Left renal cortex interstitium (tissue), 4 donors: ENCODE measurements at regions not wholly inside any gene's neighbourhood (a gene's known extent, or its start where the extent isn't known, plus 50 kb on each side); places are given as distances from the start of the nearest gene placed in this dataset.

Source experiments
- DNase-seq, 4 donors: peaks; one replicate each; pipeline ENCODE4 v3.0.0-alpha.2; 2013; ENCODE audit warnings: low read depth in 4 of 4, low spot score in 2 of 4, missing footprints in 1 of 4

DNA sequence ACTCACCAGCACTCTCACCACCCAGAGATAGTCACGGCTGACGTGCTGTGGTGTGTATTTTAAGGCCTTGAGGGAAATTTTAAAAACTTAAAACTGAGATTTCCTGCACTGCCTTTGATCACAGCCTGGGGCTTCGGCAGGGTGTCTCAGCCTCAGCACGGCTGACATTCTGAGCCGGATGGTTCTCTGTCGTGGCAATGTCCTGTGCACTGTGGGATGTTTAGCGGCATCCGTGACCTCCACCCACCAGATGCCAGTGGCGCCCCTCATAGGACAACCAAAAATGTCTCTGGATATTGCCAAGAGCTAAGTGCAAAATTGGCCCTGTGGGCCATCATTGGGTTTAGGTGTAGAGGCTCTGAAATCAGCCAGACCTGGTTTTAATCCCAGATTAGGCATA is 142.2 kb upstream of the KCNG1 start:
- no peak for DNase-seq

DNA sequence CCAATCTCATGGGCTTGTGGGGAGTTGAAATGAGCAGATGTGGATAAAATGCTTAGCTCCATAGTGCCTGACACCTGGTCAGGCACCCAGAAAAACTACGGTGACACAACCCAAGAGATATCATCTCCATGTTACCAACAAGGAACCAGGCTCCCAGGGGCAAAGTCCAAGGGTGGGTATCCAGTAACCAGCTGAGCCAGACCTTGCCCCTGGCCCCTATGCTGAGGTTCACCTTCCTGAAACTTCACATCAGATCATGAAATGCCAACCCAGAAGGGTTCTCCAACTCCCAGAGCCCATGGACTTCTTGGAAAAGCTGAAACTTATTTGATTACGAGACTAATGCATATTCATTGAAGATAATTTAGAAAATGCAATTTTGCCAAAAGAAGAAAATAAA is 141.8 kb upstream of the KCNG1 start:
- no peak for DNase-seq

DNA sequence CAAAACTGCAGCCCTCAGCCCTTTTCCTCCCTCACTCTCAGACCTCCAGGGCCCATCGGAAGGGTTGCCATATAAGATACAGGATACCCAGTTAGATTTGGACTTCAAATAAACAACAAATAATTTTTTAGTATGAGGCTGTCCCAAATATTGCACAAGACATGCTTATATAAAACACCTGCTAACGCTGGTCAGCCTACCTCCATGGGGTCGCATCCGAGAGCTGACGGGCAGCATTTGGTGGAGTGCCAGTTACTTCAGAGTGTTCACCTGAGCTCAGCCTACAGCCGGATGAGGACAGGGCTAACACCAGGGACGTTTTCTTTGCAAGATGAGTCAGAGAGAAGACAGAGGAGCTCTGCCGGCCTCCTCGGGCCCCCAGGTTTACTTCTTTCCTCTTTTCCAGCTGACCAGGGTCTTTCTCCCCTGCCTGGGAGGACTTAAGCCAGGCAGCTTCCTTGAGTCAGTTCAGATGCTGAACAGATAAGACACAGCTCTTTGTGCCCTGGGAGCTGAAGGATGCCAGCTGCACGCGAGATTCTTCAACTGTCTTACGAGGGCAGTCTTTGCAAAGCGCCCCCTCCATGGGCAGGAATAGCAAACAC is 141.2 kb upstream of the KCNG1 start:
- no peak for DNase-seq

DNA sequence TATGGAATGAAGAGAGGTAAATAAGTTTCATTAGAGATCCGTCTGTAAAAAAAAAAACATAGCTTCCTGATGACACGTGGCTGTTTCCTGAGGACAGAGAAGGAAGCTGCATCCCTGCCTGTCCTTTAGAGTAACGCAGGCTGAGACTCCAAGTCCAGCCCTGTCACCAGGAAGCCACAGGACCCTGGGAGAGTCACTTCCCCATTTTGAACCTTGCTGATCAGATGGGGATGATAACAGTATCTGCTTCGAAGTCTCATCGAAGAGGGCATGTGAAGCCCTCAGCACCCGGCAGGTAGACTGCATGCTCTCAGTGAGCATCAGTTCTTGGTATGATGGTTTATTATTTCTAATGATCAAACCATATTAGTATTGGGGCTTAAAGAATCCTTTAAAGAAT is 139.1 kb upstream of the KCNG1 start:
- no peak for DNase-seq

DNA sequence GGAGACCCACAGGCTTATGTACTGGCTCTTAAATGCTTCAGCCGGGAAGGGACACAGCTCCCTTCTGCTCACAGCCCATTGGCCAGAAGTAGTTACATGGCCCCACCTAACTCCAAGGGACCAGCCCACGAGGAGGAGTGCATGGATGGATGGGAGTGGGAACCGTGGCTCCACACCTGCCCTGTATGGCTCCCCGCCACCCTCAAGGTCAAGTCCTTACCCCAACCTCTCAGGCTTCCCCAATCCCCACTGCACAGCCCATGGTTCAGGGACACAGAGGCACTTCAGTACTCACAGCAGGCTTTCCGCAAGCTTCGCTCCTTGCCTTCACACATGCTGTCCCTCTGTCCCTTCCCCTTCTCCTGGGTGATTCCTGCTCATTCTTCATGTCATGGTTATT is 137.9 kb upstream of the KCNG1 start:
- no peak for DNase-seq

DNA sequence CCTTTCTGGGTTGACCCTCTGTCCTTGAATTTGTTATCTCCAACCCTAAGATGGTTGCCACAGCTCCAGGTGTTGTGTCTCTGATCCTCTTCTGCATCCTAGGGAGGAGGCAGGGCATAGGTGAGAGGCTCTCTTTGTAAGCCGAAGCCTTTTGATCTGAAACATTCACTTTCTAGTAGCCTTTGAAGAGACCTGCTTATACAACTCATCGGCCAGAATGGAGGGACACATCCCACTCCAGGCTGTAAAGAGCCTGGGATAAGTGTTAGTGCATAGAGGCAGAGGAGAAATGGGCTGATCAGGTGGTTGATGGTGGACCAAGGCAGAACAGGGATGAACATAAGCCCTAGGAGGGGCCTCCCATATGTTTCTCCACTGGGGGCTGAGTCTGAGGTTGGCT is 137.1 kb upstream of the KCNG1 start:
- DNase-seq: no peak

DNA sequence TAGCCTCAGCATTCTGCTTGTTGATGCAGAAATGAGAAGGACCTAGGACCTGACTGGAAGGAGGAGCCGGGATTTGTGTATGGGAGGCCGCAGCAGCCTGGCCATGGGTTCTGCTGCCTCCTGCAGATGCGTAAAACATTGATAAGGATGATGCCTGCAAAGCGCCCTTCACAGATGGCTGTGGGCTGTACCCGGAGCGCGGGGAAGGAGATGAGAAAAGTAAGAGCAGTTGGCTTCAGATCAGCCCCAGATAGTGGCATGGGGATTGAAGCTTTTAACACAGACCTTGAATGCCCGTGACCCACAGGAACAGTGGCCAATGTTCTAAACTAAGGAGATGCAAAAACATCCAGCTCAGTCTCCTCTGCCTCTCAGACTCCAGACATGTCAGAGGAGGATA is 136.4 kb upstream of the KCNG1 start:
- no peak for DNase-seq

DNA sequence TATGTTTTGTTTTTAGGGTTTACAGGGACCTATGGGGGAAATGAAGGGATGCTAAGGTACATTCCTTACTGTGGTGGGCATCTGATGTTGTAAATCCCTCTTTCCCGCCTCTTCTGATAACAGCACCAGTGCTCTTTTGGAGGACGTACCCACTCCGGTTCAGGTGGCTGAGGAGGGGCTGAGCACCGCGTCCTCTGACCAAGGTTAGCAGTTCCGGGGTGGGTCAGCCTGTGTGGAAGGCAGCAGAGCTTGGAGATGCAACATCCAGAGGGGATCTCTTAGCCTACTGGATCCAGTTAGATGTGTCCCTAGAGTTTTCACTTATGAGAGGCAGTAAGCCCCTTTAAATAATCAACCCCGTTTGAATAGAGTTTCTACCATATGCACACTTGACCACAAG is 135.3 kb upstream of the KCNG1 start:
- no peak for DNase-seq

DNA sequence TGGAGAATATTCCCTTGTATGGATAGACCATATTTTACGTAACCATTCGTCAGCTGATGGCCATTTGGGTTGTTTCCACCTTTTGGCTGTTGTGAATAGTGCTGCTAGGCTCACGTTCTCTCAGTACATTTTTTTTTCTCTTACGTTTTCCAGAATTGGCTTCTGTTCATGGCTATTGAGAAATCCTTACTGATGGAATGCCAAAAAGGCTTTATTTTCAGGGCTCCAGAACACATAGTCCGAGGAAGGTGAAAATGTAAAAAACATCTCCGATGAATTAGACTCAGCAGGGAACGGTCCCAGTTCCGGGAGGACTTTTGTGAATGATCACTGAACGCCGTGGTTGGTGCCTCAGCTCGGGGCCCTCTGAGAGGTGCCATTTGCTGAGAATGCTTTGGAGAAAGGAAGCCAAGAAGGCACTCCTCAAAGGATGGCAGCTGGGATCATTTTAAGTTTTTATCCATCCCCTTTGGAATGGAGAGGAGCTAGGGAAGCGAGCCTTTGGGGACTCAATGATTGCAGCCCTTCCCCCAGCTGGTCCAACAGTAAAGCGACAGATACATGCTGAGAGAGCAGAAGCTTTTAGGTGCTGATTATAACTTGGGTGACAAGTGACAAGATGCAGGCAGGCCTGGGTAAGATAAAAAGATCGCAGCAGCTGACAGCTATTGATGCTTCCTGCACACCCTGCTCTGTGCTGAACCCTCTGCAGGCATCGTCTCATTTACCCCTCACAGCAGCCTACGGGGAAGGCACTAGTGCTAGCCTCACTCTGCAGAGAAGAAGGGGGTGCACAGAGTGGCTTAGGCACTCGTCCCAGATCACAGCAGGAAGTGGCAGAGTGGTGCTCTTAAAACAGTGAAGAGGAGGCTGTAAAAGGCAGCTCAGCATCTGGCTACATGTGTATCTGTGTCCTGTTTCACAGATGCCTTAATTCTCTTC is 133.4 kb upstream of the KCNG1 start:
- DNase-seq: no peak

DNA sequence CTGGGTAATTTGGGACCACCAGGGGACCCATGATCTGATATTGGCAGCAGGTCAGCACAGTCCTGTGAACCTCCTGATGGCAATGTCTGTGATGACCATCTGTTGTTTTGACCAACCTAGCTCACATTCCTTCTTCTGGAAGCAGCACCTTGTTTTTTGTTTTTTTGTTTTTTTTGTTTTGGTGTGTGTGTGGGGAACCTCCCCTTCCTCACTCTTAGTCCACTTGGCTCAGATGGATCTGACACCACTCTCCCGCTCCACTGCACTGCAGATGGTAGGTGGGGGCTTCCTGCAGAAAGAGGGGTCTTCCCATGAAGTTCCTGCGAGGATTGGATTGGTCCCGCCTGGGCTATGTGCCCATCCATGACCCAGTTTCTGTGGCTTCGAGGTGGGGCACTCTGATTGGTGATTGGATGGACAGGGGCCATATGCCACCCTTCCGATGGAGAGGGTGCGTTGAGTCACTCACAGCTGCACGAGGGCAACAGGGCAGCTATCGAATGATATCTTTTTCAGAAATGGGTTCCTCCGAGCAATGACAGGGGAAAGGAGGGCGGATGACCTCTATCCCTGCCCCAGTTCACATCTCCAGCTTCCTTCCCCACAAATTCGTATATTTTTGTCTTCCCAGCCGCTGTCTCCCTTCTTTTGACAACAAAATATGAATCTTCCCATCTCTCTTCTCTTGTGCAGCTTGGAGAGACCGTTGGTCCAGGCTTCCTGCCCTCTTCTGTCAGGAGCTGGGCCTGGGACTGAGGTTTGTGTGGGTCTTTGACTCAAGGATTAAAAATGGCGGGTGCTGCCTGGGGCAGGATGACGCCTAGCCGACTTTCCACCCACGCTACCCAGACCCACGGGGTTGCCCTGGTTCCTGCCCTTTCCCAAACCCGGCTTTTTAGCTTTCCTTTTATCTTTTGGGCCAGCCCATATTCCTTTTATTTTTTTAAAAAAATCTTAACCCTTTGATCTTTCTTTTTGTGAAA is 132.1 kb upstream of the KCNG1 start:
- no peak for DNase-seq

DNA sequence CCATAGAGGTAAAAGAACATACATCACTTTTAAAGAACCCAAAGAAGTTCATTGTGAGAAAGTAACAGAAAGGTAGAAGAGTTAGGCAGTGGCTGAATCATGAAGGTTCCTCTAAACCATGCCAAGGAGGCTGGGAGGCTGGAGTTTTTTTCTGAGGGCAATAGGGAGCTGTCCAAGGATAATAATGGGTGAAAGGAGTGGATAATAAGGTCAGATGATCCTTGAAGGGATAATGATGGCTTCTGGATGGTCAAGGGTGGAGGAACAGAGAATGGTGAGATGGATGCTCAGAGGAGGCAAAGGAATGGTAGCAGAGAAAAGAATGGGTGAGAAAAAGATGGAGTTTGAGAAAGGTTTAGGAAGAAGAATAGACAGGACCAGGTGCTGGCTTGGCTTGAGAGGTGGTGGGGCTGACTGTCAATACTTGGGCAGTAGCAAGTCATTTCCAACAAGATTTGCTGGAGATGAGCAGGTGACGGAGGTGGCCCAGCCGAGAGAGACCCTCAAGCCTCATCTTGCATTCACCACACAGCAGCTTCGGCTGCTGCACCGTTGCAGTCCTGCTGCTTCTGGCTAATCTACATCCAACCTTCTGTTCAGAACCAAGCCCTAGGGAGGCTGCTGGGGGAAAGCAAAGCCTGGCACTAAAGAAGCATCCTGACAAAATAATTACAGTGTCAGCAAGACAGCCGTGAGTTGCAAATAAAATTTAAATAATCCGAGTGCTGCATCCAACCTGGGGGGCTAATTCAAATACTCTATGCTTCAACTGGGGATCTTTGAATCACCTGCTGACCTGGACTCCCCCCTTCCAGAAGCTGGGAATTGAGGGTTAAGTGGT is 131.2 kb upstream of the KCNG1 start:
- DNase-seq: no peak

DNA sequence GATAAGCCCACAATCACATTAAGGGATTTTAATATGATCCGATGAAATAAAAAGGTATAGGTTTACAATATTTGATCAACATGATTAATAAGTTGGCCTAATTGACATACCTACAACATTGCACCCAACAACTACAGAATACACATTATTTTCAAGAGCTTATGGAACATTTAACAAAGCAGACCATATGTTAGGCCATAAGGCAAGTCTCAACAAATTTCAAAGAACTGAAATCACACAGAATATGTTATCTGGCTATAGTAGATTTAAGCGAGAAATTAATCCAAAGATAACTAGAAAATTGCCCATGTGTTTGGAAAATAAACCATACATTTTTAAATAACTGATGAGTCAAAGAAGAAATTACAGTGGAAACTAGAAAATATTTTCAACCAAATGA is 126.0 kb upstream of the KCNG1 start:
- DNase-seq: no peak

DNA sequence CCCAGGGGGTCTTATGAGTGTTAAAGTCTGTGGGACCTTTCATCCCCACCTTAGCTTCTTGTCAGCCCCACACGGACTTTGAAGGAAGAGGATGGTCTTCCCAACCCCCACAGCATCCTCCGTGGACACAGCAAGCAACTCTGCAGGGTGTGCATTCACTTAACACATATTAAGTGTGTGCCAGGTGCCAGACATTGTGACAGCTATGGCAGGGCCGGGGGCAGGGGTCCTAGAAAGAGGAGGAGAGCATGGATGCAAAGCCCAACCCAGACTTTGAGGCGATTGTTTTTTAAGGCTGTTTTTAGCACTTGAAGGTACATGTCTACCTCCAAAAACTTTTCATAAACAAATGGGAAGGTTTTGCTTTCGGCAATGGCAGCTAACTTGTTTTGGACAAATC is 121.6 kb upstream of the KCNG1 start:
- DNase-seq: no peak

DNA sequence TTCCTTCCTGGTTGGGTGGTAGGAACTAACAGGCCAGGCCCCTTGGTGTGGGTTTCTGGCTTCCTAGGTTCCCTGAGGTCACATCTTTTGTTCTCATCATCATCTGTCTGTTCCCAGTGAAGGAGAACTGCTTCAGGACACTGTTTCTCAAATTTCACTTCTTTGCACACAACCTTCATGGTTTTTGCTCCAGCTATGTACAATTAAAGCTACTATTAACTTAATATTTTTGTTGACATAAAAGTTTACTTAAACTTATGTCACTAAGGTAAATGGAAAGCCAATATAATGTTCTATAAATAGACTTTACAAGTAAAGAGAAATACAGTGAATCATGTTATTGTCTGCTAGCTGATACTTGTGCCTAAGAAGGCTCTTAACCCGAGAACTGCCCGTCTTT is 120.7 kb upstream of the KCNG1 start:
- no peak for DNase-seq

DNA sequence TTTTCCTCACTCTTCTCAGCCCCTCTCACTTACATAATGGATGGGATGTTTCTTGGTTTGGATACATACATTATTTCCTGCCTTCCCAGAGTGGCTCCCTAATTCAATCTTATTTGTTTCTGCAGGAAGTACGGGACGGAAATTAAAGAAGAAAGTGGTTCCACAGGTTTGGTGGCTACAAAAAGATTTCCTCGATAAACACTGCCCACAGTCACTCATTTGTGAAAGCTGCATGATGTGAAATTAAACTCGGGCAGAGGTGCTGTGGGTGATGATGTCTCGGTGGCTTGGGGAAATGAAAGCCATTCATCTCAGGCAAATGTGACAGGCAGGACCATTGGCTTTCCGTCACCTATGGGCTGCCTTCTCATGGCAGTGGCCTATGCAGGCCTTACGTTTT is 119.5 kb upstream of the KCNG1 start:
- DNase-seq: no peak

DNA sequence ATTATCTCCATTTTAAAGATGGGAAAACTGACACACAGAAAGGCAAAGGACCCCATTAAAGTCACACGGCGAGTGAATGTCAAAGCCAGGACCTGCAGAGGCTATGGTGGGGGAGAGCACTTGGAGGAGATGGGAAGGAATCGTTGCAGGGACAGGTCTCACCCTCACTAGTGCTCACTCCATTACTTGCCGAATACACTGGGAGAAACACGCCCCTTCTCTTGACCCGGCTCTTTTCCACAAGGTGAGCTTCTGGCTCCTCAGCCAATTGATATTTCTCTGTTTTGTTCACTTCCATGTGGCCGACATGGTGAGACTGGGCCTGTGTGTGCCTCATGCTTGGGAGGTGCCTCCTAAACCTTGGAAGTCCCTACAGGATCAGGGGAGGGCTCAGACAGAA is 117.8 kb upstream of the KCNG1 start:
- no peak for DNase-seq

DNA sequence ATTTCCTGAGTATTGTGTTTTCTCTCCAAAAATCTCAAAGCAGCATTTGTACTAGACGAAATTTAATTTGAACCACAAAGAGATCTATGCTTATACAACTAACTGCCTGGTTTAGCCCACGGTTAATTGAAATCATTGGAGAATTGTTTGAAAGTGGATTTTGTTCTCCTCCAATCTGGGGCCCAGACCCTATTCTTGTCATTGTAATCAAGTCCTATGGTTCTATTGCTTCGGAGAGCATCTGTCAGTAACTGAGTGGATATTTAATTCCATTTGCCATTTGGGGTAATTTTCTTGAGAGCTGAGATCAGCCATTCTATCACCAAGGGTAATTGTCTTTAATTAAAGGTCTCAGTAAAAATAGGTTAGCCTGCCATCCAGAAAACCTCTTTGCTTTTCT is 117.0 kb upstream of the KCNG1 start:
- DNase-seq: no peak

DNA sequence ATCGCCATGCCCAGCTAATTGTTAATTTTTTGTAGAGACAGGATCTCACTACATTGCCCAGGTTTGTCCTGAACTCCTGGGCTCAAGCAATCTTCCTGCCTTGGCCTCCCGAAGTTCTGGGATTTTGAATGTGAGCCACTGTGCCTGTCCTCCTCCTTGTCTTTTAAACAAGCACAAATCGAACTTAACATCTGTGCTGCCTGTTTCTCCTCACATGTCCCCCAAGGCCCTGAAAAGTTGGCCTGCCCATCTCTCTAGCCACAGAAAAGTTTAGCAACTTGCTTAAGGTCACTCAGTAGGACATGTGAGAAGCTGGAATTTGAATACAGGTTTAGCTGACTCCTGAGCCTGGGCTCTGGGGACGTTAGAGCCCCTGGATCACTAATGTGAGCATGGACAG is 115.7 kb upstream of the KCNG1 start:
- no peak for DNase-seq

DNA sequence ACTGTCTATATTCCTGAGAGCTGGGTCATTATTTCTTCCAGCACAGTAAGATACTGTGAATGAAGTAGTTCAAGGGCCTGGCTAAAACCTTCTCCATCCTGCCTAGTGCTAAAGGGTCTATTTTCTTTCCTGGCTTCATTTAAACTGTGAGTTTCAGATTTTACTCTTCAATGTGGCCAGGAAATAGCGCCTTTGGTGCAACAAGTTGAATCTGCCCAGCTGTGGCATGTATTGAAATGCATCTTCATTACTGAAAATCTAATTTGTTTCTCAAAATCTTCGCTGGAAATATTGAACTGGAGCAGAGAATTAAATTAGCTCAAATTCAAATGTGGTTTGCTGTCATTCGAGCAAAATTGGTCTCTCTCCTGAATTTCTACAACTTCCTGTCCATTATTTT is 114.6 kb upstream of the KCNG1 start:
- no peak for DNase-seq
